CD4-positive, alpha-beta T cell (primary cell): ENCODE measurements at regions not wholly inside any gene's neighbourhood (a gene's known extent, or its start where the extent isn't known, plus 50 kb on each side); places are given as distances from the start of the nearest gene placed in this dataset.

ENCODE experiments used
- ATAC-seq: fragments of 200-7000 bp; cut with Tn5 transposase; one replicate; pipeline ENCODE4 v1.10.0; 2022; ENCODE audit warnings: mild to moderate bottlenecking; ENCODE audit not compliant: poor library complexity
- CTCF ChIA-PET: fragments of 350-600 bp; sonication (Branson Sonifier 250); formaldehyde crosslinking; loops from one replicate; lab custom pipeline; 2021; ENCODE audit warnings: antibody characterized with exemption, inconsistent platforms; lab: Charles Lee
- POLR2A ChIA-PET: fragments of 350-600 bp; sonication (Branson Sonifier 250); formaldehyde crosslinking; loops from one replicate; lab custom pipeline; 2021; ENCODE audit warnings: antibody characterized with exemption, inconsistent platforms; lab: Charles Lee
- DNase-seq, 14 experiments: peaks; one replicate each; pipeline ENCODE4 v3.0.0-alpha.2; 2013 to 2020; ENCODE audit warnings: mixed read lengths in 2 of 14
- H3K27ac ChIP-seq, 2 donors: one replicate each; pipeline versions ENCODE4 v1.5.1 to v1.7.0; 2013; ENCODE audit warnings: low read length in 2 of 2, low read depth in 1 of 2, mild to moderate bottlenecking in 1 of 2
- H3K27me3 ChIP-seq, 2 experiments: 1 replicate in 1 of 2; 2 replicates in 1 of 2; pipeline versions ENCODE4 v1.6.1 to v1.7.0; 2013; ENCODE audit warnings: low read length in 2 of 2, control low read depth in 1 of 2, mild to moderate bottlenecking in 1 of 2, moderate library complexity in 1 of 2; ENCODE audit not compliant: insufficient read depth in 2 of 2, control insufficient read depth in 1 of 2
- H3K36me3 ChIP-seq: one replicate; pipeline ENCODE4 v1.6.1; 2013; ENCODE audit warnings: low read length, control low read depth; ENCODE audit not compliant: insufficient read depth
- H3K4me1 ChIP-seq: one replicate; pipeline ENCODE4 v1.6.1; 2013; ENCODE audit warnings: low read length, control low read depth; ENCODE audit not compliant: insufficient read depth
- H3K4me3 ChIP-seq: one replicate; pipeline ENCODE4 v1.5.1; 2013; ENCODE audit warnings: mild to moderate bottlenecking, low read length, moderate library complexity
- H3K9me3 ChIP-seq, 2 experiments: 1 replicate in 1 of 2; 2 replicates in 1 of 2; pipeline versions ENCODE4 v1.6.1 to v1.7.0; 2013; ENCODE audit warnings: low read length in 2 of 2, mild to moderate bottlenecking in 2 of 2, control low read depth in 1 of 2, moderate library complexity in 1 of 2; ENCODE audit not compliant: control insufficient read depth in 1 of 2, insufficient read depth in 1 of 2
- H3K27ac Mint-ChIP-seq: one replicate; pipeline ENCODE4 v1.8.0; 2020; ENCODE audit warnings: mixed read lengths
- H3K27me3 Mint-ChIP-seq: one replicate; pipeline ENCODE4 v1.8.0; 2021; ENCODE audit warnings: mixed read lengths
- H3K36me3 Mint-ChIP-seq: one replicate; pipeline ENCODE4 v1.8.0; 2021; ENCODE audit warnings: low read depth, mixed read lengths
- H3K4me1 Mint-ChIP-seq: one replicate; pipeline ENCODE4 v1.8.0; 2021; ENCODE audit warnings: low read depth, mixed read lengths
- H3K4me3 Mint-ChIP-seq: one replicate; pipeline ENCODE4 v1.8.0; 2020; ENCODE audit warnings: mild to moderate bottlenecking, mixed read lengths
- H3K9me3 Mint-ChIP-seq: one replicate; pipeline ENCODE4 v1.8.0; 2020; ENCODE audit warnings: mixed read lengths
- intact Hi-C, 2 experiments: fragments of 100-400 bp; cut with DNase I in 1 of 2; cut with micrococcal nuclease in 1 of 2; formaldehyde crosslinking; loops; one replicate each; pipeline versions ENCODE4 v1.15.1 to v1.9.0; 2023 to 2025; cut with DNase I, micrococcal nuclease
- TF ChIP-seq, protein P1 (sequence below): fragments of 200-600 bp; IDR thresholded peaks from one replicate; pipeline ENCODE4 v1.8.0; 2022; ENCODE audit warnings: antibody characterized with exemption, mild to moderate bottlenecking

GRCh38 chr5:62111428-62111827 lies 194.6 kb upstream of the KIF2A start:
- Histone ChIP-seq H3K9me3 (no peaks in the 10 kb centered on the region), H3K4me1 (no peaks in the 10 kb centered on the region), H3K27me3 (peaks cover 0 to 2% of the 10 kb centered on the region in 2 experiments), H3K36me3 (no peaks in the 10 kb centered on the region), H3K27ac (no peak overlapping the region), H3K4me3 (no peak overlapping the region)
- no peak for ATAC-seq
- POLR2A ChIA-PET: no interaction called here
- Mint-ChIP-seq H3K36me3 (no peaks in the 10 kb centered on the region), H3K4me1 (no peaks in the 10 kb centered on the region), H3K27me3 (no peaks in the 10 kb centered on the region), H3K4me3 (no peak overlapping the region), H3K27ac (no peak overlapping the region), H3K9me3 (no peaks in the 10 kb centered on the region)
- no peak for DNase-seq
- CTCF ChIA-PET: no interaction called here
- TF ChIP-seq, protein P1, sequence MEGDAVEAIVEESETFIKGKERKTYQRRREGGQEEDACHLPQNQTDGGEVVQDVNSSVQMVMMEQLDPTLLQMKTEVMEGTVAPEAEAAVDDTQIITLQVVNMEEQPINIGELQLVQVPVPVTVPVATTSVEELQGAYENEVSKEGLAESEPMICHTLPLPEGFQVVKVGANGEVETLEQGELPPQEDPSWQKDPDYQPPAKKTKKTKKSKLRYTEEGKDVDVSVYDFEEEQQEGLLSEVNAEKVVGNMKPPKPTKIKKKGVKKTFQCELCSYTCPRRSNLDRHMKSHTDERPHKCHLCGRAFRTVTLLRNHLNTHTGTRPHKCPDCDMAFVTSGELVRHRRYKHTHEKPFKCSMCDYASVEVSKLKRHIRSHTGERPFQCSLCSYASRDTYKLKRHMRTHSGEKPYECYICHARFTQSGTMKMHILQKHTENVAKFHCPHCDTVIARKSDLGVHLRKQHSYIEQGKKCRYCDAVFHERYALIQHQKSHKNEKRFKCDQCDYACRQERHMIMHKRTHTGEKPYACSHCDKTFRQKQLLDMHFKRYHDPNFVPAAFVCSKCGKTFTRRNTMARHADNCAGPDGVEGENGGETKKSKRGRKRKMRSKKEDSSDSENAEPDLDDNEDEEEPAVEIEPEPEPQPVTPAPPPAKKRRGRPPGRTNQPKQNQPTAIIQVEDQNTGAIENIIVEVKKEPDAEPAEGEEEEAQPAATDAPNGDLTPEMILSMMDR: no peak
- intact Hi-C loops: no loop called here

DNA sequence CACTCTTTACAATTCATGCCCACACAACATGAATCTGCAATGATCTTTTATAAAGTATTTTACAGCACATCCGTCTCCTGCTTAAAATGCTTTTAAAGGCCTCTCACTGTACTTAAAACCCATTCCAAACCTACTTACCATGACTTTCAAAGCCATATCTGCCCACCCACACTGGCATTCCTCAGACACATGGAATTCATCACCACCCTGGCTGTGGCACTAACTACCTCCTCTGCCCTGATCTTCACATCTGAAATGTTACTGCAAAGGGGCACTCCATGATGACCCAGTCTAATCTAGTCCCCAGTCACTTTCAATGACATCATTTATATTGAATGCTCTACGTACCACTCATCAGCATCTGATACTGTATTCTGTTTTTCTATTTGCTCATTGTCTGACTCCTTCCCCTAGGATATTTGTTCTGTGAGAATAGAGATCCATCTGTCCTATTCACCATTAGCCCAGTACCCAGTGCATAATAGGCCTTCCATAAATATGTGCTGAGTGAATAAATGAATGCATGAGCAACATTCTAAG lies 193.2 kb upstream of the KIF2A start:
- H3K4me1 Mint-ChIP-seq: no peaks in the 10 kb centered on the region
- no peak overlapping the region for H3K27ac Mint-ChIP-seq
- ATAC-seq (no peak), DNase-seq (no peak)
- CTCF ChIA-PET: no interaction called here
- H3K9me3 Mint-ChIP-seq: no peaks in the 10 kb centered on the region
- no peak overlapping the region for H3K4me3 Mint-ChIP-seq
- POLR2A ChIA-PET: no interaction called here
- no peaks in the 10 kb centered on the region for H3K36me3 ChIP-seq
- H3K27me3 ChIP-seq: no peaks in the 10 kb centered on the region
- H3K4me3 ChIP-seq: no peak overlapping the region
- no peaks in the 10 kb centered on the region for H3K4me1 ChIP-seq
- intact Hi-C loops: no loop called here
- TF ChIP-seq, protein P1: no peak
- H3K9me3 ChIP-seq: no peaks in the 10 kb centered on the region
- H3K27ac ChIP-seq: no peak overlapping the region
- no peaks in the 10 kb centered on the region for H3K36me3 Mint-ChIP-seq
- peaks cover 7% of the 10 kb centered on the region for H3K27me3 Mint-ChIP-seq

- H3K4me1 ChIP-seq: no peaks in the 10 kb centered on the region
- peaks cover 10% of the 10 kb centered on the region for H3K27me3 Mint-ChIP-seq
- DNase-seq (no peak), ATAC-seq (no peak)
- POLR2A ChIA-PET: no interaction called here
- H3K27me3 ChIP-seq: no peaks in the 10 kb centered on the region
- CTCF ChIA-PET: no interaction called here
- intact Hi-C loops: no loop called here
- H3K27ac ChIP-seq: no peak overlapping the region
- no peaks in the 10 kb centered on the region for H3K4me1 Mint-ChIP-seq
- H3K9me3 ChIP-seq: no peaks in the 10 kb centered on the region
- no peak overlapping the region for H3K27ac Mint-ChIP-seq
- no peaks in the 10 kb centered on the region for H3K36me3 Mint-ChIP-seq
- no peak overlapping the region for H3K4me3 Mint-ChIP-seq
- H3K4me3 ChIP-seq: no peak overlapping the region
- H3K9me3 Mint-ChIP-seq: no peaks in the 10 kb centered on the region
- H3K36me3 ChIP-seq: no peaks in the 10 kb centered on the region
- TF ChIP-seq, protein P1: no peak
Measured at GRCh38 chr5:62115014-62115413, 191.0 kb upstream of the KIF2A start.
